ENCODE measurements at regions not wholly inside any gene's neighbourhood (a gene's known extent, or its start where the extent isn't known, plus 50 kb on each side); places are given as distances from the start of the nearest gene placed in this dataset.

- Histone ChIP-seq H2BK5ac (ENCODE audit: low read depth, low read length) (no peak overlapping the region), H2BK12ac (ENCODE audit: low read depth, low read length) (no peak overlapping the region), H3K36me3 (ENCODE audit: control insufficient read depth in 2 of 4, insufficient read depth in 4 of 4, low read length in 3 of 4) (no peaks in the 10 kb centered on the region), H3K27me3 (replicated peaks in 1 of 4; ENCODE audit: control insufficient read depth in 3 of 4, extremely low read depth in 1 of 4, insufficient read depth in 3 of 4, low read length in 3 of 4) (no peaks in the 10 kb centered on the region), H3K18ac (ENCODE audit: extremely low read depth, low read length) (no peak overlapping the region), H4K5ac (ENCODE audit: insufficient read length, low read depth, low read length) (no peak overlapping the region), H3K4ac (replicated peaks; ENCODE audit: insufficient read length, low read depth, low read length) (no peak overlapping the region), H2BK120ac (replicated peaks; ENCODE audit: low read depth, low read length) (no peak overlapping the region), H3K79me2 (ENCODE audit: control insufficient read depth in 1 of 2, insufficient read depth in 2 of 2, low read length in 2 of 2) (no peaks in the 10 kb centered on the region), H4K91ac (replicated peaks; ENCODE audit: insufficient read length, low read length) (no peak overlapping the region), H3K23ac (ENCODE audit: insufficient read length) (no peak overlapping the region), H3K4me3 (ENCODE audit: extremely low read depth in 1 of 4, insufficient read depth in 2 of 4, low read depth in 3 of 4, low read length in 4 of 4) (no peak overlapping the region), H3K4me1 (replicated peaks in 1 of 4; ENCODE audit: control insufficient read depth in 3 of 4, insufficient read depth in 4 of 4, low read length in 3 of 4) (no peaks in the 10 kb centered on the region), H2BK15ac (ENCODE audit: low read length) (no peak overlapping the region), H3K14ac (ENCODE audit: insufficient read length) (no peak overlapping the region), H3K56ac (replicated peaks; ENCODE audit: insufficient read length, low read depth, low read length) (no peak overlapping the region), H3K4me2 (ENCODE audit: insufficient read depth in 1 of 2, low read depth in 2 of 2, low read length in 2 of 2) (no peak overlapping the region), H2BK20ac (ENCODE audit: low read length) (no peak overlapping the region), H3K9ac (replicated peaks in 1 of 4; ENCODE audit: extremely low read depth in 1 of 4, low read depth in 3 of 4, low read length in 3 of 4) (no peak overlapping the region), H3K27ac (ENCODE audit: low read depth, low read length) (no peak overlapping the region), H4K20me1 (replicated peaks in 1 of 2; ENCODE audit: control insufficient read depth in 1 of 2, insufficient read depth in 2 of 2, low read length in 2 of 2) (no peaks in the 10 kb centered on the region), H3K23me2 (ENCODE audit: low read depth, low read length) (no peaks in the 10 kb centered on the region; the same call in 1 of the 2 replicates), H3K79me1 (ENCODE audit: low read depth, low read length) (no peaks in the 10 kb centered on the region), H3K9me3 (ENCODE audit: insufficient read depth in 2 of 2, low read depth in 1 of 2, low read length in 1 of 2) (0 out of 4 replicates have a peak, but pooled peaks cover 0 to 3% of the 10 kb centered on the region in 2 experiments), H4K8ac (ENCODE audit: extremely low read depth, insufficient read depth, low read length) (no peak overlapping the region), H2AFZ (ENCODE audit: low read length) (no peak overlapping the region), H2AK5ac (ENCODE audit: low read depth, low read length) (no peak overlapping the region)
- DNase-seq (ENCODE audit: low read depth in 1 of 2, low spot score in 2 of 2) (no peak), FAIRE-seq (no peak)
- 88% methylated on average over 5 of the region's 5 CpGs; no CpG with 5 or more reads in 1 of the 2 experiments for WGBS, 2 experiments (ENCODE audit: extremely low coverage in 1 of 2, insufficient coverage in 1 of 2, insufficient read length in 1 of 2, insufficient replicate concordance in 2 of 2, low coverage in 1 of 2, low lambda C conversion rate in 2 of 2, missing lambda C conversion rate in 1 of 2)
- TF ChIP-seq RBBP5 (IDR thresholded peaks at IDR 0.05; ENCODE audit: borderline replicate concordance, low read depth, low read length) (no peak), SIN3A (conservative IDR thresholded peaks at IDR 0.05 in 1 of 2, IDR thresholded peaks at IDR 0.05 in 1 of 2; ENCODE audit: low read depth in 1 of 2, low read length in 2 of 2) (no peak), NRF1 (IDR thresholded peaks at IDR 0.05; ENCODE audit: low read depth, low read length) (no peak), RNF2 (IDR thresholded peaks at IDR 0.05; ENCODE audit: borderline replicate concordance, low read depth, low read length, missing control alignments, poor library complexity, severe bottlenecking) (no peak), YY1 (IDR thresholded peaks at IDR 0.05; ENCODE audit: low read depth, low read length) (no peak), MAX (IDR thresholded peaks at IDR 0.05) (no peak), ASH2L (IDR thresholded peaks at IDR 0.05; ENCODE audit: low read length) (no peak), GABPA (IDR thresholded peaks at IDR 0.05; ENCODE audit: borderline replicate concordance, insufficient read depth, low read length) (no peak)
- CTCF ChIA-PET (ENCODE audit: partially characterized antibody), result no interaction called here
- POLR2A ChIA-PET (ENCODE audit: partially characterized antibody), result no interaction called here
Measured at GRCh38 chr1:221948459-221948858, 206.6 kb upstream of the DUSP10 start.

Measured in H1 (cell line).